ENCODE measurements at regions not wholly inside any gene's neighbourhood (a gene's known extent, or its start where the extent isn't known, plus 50 kb on each side); places are given as distances from the start of the nearest gene placed in this dataset.

DNA sequence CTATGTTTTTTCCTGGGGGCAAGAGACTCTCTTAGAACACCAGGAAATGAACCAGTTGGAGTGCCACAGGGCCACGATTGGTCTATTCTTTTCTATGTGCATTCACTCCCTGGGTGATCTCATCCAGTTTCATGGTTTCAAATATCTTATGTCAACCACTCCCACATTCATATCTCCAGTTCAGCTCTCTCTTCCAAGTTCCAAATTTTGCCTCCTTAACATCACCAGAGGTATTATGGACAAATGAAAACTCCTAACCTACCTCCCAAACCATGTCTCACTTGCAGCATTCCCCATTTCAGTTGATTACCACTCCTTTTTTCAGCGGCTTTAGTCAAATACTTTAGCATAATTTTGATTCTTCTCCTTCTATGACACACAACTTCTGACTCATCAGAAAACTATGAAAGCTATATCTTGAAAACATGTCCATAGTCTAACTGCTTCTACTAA is 203.1 kb upstream of the SEMA6D start:
- DNase-seq (ENCODE audit: low spot score), result peak; percentile 29

DNA sequence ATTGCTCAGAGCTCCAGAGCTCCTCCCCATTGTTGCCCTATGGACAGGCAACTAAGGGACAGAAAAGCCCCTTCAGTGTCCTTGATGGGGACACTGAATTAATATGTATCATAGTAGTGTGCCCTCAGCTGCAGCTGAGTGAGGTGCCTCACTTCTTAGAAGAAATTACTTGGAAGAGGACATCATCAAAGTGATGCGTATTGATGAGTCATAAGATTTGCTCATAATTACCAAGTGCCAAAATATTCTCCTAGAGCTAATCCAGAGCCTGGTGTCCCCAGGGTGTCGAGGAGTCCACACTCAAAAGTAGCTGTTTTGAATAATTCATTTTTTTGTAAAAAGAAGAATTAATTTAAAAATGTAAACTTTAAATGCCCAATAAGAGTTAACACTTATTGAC is 200.7 kb upstream of the SEMA6D start:
- DNase-seq (ENCODE audit: low spot score), result no peak

DNA sequence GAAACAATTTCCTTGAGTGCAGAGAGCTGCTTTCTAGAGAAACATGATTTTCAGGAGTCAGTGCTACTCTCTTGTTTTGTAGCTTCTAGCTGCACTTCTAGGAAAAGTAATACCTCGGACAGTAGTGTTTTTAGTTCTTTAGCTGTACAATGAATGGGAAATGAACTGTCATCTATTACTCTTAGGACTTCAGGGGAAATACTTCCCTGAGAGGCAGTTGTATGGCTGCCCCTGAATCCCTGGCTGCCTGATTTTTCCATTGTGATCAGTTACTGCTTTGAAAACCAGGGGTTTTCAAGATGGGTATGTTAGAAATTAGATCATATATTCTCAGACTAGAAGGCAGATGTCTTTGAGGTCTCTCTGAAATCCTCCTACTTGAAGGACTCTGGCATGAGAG is 200.3 kb upstream of the SEMA6D start:
- DNase-seq (ENCODE audit: low spot score), result no peak

DNA sequence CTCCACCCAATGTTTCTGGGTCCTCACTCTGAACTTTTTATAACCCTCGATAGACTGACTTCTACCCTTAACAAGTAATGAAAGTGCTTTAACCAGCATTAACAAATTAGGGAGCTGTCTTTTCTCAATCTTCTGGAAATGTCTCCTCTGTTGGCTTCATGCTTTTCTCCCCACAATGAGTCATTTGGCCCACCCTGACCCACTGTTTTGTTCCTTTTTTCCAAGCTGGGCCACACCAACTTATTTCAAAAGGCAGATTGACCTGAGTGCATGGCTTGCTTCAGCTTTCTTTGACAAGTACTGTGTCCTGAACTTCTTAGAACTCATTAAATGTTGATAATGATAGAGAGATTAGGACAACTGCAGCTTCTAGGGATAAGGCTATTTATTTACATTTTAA is 199.6 kb upstream of the SEMA6D start:
- no peak for DNase-seq (ENCODE audit: low spot score)

DNA sequence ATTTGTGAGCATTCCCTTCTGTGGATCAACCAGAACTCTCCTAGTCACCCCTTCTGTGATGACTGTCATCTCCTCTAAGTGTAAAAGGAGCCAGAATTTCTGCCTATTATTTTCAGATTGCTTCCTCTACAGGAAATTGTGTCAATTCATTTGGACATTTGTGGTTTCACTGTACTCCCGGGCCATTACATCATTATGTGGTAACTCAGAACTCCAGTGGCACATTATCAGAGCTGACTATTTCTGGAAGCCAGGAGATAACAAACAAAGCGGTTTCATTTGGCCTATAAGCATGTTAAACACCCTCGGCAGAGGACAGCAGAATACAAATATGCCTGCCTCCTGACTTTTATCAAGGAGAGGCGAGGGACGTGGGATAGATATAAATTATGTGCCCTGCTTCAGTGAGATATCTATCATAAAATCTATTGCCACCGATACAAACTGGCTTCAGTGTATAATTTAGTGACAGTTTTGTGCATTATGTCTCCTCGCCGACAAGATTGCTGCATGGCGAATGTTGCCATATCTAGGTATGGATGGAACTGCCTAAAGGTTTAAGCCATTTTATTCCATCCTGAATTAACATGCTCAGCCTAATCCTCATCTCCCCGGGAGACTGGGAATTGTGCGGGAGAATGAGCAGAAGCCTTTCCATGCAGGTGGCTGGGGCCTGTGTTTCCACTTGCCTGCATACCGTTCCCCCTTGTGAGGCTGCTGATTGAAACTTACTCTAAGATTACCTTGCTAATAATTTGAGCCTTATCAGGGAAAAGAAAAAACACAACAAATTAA is 193.4 kb upstream of the SEMA6D start:
- peak; percentile 58 for DNase-seq (ENCODE audit: low spot score)

DNA sequence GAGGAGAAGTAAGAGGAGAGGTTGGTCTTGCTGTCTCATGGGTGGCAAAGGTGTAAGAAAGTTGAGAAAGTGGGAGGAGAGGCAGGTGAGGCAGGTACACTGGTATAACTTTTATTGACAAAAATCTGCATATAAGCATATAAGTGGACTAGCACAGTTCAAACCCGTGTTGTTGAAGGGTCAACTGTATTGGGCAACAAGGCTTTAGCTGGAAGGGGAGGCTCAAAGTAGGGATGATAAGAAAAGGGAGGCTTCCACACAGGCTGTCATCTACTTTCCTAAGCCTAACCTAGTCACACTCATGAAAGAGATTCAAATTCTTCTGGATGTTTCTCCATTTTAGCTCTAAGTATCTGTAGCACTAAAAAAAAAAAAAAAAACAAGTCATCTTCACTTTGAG is 188.1 kb upstream of the SEMA6D start:
- no peak for DNase-seq (ENCODE audit: low spot score)

DNA sequence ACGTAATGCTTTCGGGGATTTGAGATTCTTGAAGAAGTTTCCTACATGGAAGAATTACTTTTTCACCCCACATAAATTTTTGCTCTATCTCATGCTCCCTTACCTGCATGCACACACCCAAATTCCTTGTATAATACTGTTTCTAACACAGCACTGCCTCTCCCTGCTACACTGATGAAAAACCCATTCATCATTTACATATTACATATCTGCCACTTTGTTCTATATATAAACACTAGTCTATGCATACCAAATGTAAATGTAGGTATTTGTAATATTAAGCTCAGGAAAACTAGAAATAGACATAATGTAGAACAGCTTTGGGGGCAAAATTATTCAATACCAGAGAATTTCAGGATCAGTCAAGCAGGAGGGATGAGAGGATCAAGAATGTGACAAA is 182.6 kb upstream of the SEMA6D start:
- no peak for DNase-seq (ENCODE audit: low spot score)

DNA sequence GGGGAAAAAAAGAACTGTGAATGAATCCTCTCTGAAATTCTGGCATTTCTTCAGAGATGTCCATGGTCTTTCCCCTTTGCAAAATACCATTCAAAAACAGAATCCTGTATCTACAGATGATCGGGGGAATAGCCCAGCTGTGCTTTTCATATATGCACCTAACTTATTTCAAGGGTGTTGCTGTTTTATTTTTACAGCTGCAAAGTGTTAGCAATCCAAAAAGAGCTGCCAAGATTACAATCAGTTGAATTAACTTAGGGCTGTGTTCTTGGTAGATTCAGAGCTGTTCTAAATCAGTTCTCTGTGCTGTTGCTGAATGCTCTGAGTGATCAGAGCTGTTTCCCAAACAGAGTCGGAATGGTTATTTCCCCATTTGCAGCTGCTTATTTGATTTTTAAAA is 175.7 kb upstream of the SEMA6D start:
- DNase-seq (ENCODE audit: low spot score), result no peak

DNA sequence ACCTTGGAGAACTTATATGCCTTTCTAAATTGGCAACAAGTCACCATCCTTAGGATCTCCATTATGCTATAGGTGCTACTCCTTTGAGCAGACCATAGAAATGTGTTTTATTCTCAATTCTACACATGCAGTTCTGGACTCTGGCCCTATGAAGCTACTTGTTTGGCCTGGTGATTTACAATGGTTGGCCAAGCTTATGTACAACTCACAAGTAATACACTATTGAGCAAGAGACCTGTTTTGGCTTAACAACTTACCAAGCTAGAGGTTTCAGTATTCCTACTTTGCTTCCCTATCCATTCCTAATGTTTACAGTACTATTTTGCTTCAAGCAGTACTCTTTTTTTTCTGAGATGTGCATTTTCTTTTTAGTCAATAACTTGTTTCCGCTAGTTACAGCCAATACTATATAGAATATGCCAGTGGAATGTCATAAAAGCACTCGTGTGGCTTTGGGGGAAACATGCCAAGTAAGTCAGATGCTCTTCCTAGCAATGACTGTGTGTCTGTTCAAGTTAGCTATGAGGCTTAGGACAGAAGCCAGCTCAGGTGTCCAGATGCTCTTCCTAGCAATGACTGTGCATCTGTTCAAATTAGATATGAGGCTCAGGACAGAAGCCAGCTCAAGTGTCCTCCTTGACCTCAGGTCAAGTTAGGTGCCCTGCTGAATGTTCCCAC is 174.9 kb upstream of the SEMA6D start:
- DNase-seq (ENCODE audit: low spot score), result no peak

DNA sequence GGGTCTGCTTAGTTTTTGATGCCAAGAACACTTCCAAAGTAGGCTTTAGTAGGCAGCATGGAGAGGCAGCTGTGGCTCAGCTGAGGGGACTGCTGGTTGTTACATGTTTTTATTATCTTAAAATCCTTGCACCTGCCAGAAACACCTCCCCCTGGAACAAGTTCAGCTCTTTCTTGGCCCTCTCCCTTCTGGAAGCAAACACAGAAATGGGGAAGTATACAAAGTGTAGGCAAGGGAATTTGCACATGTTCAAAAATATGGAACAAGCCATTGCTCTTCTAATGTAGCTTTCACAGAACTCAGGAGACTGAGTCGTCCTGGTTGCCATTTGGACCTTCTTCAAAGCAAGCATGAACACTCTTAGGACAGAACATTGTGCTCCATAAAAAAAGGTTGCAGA is 169.1 kb upstream of the SEMA6D start:
- DNase-seq (ENCODE audit: low spot score), result no peak

DNA sequence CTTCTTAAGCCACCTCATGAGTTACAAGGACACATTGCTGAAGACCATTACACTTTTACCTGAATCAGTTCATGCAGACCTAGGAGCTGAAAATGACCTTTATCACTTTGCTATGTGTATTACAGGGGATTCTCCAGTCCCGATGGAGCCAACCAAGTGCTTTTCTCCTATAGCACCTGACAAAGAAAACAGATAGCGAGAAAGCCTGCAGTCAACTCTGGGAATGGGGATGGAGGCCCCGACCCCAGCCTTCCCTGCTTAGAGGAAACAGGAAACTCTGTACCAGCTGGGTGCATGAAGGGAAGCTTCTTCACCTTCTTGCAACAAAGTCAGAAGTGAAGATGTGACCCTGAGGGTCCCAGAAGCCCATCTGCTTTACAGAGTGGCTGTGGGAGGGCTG is 168.3 kb upstream of the SEMA6D start:
- no peak for DNase-seq (ENCODE audit: low spot score)

DNA sequence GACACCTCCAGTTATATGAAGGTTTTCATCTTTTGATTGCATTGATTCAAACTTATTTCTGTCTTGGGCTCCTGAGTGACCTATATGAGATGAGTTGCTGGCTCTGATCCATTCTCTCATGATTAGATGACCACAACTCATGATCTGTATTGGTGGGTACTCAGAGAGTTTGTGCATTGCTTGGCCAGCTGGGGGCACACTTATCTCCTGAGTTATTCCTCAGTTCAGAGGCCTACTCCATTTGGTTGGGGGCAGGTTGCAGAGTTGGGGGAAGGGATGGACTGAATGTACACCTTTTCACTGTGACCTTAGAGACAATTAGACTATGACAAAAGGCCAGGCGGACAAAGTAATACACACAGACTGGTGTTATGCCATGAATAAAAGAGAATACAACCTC is 166.2 kb upstream of the SEMA6D start:
- DNase-seq (ENCODE audit: low spot score), result no peak

DNA sequence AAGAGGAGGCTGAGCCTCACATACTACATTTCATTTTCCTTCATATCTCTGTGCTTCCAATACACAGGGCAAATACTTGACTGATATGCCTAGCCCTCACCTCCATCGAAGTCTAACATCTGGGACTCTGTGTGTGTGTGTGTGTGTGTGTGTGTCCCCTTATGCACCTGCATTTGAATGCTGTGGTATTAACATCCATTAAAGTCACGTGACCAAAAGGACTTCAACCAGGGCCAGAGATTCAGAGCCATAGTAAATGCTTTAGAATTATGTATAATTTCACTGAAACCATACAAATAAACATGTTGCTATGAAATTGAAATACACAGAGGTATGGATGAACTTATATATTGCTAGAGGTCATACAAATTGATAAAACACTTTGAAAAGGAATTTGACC is 165.8 kb upstream of the SEMA6D start:
- DNase-seq (ENCODE audit: low spot score), result no peak

DNA sequence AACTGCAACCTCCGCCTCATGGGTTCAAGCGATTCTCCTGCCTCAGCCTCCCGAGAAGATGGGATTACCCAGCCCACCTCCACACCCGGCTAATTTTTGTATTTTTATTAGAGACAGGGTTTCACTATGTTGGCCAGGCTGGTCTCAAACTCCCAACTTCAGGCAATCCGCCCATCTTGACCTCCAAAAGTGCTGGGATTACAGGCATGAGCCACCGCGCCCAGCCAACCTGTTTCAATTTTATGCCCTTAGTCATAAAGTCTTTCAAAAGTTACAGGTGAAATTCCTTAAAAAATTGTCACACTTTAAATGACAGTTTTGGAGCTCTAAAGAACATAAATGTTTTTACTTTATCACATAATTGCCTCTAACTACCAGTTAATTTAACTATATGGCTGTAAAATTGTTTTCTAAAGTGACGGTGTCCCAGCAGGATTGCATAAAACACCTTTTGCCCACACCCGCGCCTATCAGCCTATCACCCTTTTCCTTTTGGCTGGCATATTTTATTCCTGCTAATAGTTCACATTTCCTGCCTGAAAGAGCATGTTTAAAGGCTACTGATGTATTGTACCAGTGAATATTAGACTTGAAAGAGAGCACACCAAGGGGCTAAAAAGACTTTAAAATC is 164.2 kb upstream of the SEMA6D start:
- no peak for DNase-seq (ENCODE audit: low spot score)

DNA sequence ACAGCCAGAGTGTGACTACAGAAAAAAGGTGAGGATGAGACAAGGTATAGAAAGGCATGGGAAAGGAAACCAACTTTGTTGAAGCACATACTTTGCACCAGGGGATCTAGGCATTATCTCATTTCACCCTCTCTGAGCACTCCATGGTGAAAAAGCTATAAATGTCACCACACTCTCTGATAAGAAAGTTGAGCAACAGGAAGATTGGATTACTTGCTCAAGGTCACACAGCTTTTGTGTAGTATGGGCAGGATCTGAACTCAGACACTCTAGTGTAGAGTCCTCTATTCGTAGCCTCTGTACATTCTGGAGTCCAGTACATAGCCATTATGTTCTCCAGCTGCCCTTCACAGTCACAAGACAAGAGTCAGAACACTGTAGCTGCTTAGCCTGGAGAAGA is 163.4 kb upstream of the SEMA6D start:
- DNase-seq (ENCODE audit: low spot score), result no peak

DNA sequence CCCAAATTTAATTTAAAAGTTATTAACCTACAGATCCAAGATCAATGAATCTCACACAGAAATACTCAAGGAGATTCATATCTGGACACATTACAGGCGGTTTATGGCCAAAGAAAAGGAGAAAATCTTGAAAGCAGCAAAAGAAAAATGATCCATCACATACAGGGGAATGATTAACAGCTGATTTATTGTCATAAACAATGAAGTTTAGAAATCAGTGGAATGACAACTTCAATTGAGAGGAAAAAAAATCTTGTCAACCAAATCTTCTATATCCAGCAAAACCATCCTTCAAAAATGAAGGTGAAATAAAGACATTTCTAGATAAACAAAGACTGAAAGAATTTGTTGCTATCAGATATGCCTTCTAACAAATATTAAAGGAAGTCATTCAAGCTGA is 156.2 kb upstream of the SEMA6D start:
- DNase-seq (ENCODE audit: low spot score), result no peak

DNA sequence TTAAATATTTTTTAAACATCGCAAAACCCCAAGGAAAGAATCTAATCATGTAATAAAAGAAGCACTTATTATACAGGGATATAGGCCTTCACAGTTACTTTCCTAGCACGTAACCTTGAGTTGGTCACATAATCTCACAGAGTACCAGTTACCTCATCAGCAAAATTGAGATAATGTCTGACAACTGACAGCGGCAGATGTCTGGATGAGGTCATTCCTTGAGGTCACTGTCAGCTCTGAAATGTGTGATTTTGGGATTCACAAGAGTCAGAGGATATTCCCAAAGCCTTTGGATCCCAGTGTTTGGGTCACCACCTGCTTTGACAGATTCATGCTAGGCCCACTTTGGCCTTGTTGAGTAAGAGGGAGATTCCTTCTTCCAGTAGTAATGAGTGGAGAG is 151.4 kb upstream of the SEMA6D start:
- DNase-seq (ENCODE audit: low spot score), result no peak

DNA sequence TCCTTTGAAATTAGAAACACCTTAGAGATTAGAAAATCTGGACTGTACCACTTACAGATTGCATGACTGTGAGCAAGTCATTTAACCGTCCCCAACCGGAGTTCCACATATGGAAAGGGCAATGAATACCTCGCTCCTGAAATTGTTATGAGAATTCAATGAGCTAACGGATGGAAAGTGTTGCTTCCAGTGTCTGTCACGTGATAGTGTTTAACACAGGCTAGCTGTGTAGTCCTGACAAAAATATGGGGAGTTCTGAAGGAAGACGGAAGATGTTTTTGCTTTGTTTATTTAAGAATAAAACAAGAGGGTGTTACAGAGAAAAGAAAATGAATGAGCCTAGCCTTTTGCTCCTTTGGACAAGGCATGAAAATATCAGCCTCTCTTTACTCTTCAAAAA is 150.7 kb upstream of the SEMA6D start:
- DNase-seq (ENCODE audit: low spot score), result no peak

DNA sequence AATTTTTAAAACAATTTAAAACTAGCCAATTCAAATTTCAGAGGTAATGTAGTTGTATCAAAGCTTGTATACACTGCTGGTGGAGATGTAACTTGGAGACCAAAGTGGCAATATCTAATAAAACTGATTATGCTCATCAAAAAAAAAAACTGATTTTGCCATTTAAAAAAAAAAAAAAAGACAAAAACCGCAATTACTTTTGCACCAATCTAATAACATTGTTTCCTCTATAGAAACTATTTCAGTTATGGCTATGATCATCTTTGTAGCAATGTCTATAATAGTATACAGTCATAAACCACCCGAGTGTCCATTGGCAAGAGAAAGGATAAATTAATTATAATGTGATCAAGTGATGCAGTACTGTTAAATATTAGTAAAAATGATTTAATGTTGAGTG is 149.3 kb upstream of the SEMA6D start:
- no peak for DNase-seq (ENCODE audit: low spot score)

DNA sequence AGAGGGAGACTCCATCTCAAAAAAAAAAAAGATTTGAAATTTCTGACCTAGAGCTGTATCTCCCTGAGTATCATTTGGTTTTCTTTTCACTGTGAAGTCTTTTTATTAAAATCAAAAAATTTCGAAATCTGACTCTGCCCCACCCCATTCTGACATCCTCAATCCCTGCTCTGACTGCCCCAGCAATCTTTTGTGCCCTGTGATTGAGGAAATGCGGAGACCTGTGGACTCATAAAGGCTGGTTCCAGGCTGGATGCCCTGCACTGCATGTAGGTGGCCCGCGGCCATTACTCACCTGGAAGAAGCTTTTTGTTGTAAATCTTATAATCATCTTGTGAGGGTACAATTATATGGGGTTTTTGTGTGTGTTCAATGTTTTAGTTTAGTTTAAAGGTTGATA is 147.3 kb upstream of the SEMA6D start:
- no peak for DNase-seq (ENCODE audit: low spot score)

DNA sequence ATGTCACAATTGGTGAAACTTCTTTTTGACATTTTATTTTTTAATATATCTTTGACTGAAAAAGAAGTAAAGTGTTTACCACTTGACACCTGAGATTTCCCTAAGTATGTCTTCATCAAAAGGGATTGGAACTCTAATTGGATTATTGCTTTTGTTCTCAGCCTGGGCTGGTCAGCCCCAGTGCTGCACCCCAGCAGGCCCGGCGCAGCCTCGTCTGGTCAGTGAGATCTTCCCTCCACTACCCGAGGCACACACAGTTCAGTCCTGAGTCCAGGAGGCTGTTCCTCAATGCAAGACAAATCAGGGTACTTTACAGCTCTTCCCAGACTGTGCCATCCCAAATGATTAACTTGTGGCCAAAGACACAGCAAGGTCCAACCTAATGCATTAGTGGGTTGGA is 146.9 kb upstream of the SEMA6D start:
- DNase-seq (ENCODE audit: low spot score), result no peak

DNA sequence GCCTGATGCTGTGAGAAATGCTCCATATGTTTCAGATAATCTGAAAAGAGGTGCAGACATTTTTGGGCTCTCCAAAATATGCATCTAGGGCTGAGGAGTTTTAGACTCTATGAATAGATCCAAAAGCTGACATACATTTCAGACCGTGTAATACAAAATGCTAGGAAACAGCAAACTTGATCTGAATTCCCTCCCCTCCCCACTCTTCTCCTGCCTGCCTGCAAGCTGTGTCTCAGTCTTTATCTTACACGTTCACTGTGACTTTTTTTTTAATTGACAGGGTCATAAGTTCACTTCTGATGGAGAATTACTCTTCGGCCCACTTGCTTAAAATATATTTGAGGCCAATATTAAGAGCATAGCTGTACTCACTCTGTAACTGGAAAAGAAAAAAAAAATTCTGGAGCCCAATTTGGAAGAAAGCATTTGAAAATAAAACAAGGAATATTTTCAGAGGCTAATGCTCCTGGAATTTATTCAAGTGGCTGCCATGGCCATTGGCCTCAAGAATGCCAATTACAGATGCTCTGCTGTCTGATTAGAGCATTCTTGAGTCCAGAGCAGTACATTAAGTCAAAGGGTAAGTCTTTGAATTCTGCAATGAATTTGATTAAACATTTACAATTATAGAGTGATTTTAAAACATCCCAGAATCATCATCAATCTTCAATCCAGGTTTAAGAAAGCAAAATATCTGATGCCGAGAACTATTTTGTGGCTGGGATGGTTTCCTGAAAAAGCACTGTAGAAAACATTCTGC is 146.2 kb upstream of the SEMA6D start:
- no peak for DNase-seq (ENCODE audit: low spot score)

DNA sequence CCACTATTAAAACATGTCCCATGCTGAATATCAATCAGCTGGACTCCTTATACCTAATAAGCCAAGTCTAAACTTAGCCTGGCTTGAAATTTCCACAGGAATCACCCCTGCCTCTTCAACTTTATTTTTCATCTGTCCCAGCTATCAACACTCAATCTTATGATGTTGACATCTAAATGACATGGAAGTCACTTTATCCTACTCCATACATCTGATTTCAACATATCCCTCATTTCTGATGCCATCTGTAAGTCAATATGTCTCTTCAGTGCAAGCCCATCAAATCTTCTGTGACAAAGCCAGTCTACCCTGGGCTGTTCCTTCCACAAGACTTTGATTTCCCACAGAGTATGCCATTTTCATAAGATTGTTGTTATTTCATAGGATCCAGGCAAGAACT is 143.6 kb upstream of the SEMA6D start:
- no peak for DNase-seq (ENCODE audit: low spot score)
